ENCODE measurements at regions not wholly inside any gene's neighbourhood (a gene's known extent, or its start where the extent isn't known, plus 50 kb on each side); places are given as distances from the start of the nearest gene placed in this dataset.

GRCh38 chrX:123013141-123013540 lies 170.9 kb upstream of the GRIA3 start:
- intact Hi-C loops (cut with micrococcal nuclease) = no loop called here
- no peak overlapping the region for H3K4me3 ChIP-seq
- no peaks in the 10 kb centered on the region for H3K36me3 ChIP-seq
- TF ChIP-seq CTCF (IDR thresholded peaks at IDR 0.05; ENCODE audit: borderline replicate concordance) = no peak
- no peaks in the 10 kb centered on the region for H3K4me1 ChIP-seq
- no peak overlapping the region for H3K27ac ChIP-seq (replicated peaks)
- H3K27me3 ChIP-seq (ENCODE audit: low read depth) = no peaks in the 10 kb centered on the region
- H3K9me3 ChIP-seq (replicated peaks) = no peaks in the 10 kb centered on the region
- DNase-seq = no peak

- no peaks in the 10 kb centered on the region for H3K9me3 ChIP-seq (replicated peaks)
- TF ChIP-seq CTCF (IDR thresholded peaks at IDR 0.05; ENCODE audit: borderline replicate concordance) = no peak
- H3K36me3 ChIP-seq = no peaks in the 10 kb centered on the region
- H3K4me3 ChIP-seq = no peak overlapping the region
- no peak overlapping the region for H3K27ac ChIP-seq (replicated peaks)
- H3K27me3 ChIP-seq (ENCODE audit: low read depth) = no peaks in the 10 kb centered on the region
- no peak for DNase-seq
- intact Hi-C loops (cut with micrococcal nuclease) = no loop called here
- no peaks in the 10 kb centered on the region for H3K4me1 ChIP-seq
These were observed 147.7 kb upstream of the GRIA3 start for GRCh38 chrX:123036401-123036800.

GRCh38 chrX:123049071-123049625 lies 134.9 kb upstream of the GRIA3 start:
- TF ChIP-seq CTCF (IDR thresholded peaks at IDR 0.05; ENCODE audit: borderline replicate concordance) = no peak
- Histone ChIP-seq H3K36me3 (no peaks in the 10 kb centered on the region), H3K9me3 (replicated peaks) (no peaks in the 10 kb centered on the region), H3K27ac (replicated peaks) (no peak overlapping the region), H3K4me3 (no peak overlapping the region), H3K4me1 (no peaks in the 10 kb centered on the region), H3K27me3 (ENCODE audit: low read depth) (no peaks in the 10 kb centered on the region)
- DNase-seq = no peak
- intact Hi-C loops (cut with micrococcal nuclease) = no loop called here

GRCh38 chrX:123060986-123061385 lies 123.1 kb upstream of the GRIA3 start:
- no peak overlapping the region for H3K27ac ChIP-seq (replicated peaks)

GRCh38 chrX:123064053-123064452 lies 120.0 kb upstream of the GRIA3 start:
- Histone ChIP-seq H3K9me3 (replicated peaks) (no peaks in the 10 kb centered on the region), H3K27me3 (ENCODE audit: low read depth) (no peaks in the 10 kb centered on the region), H3K36me3 (no peaks in the 10 kb centered on the region), H3K4me1 (no peaks in the 10 kb centered on the region), H3K4me3 (no peak overlapping the region), H3K27ac (replicated peaks) (no peak overlapping the region)
- TF ChIP-seq CTCF (IDR thresholded peaks at IDR 0.05; ENCODE audit: borderline replicate concordance) = no peak
- DNase-seq = no peak
- intact Hi-C loops (cut with micrococcal nuclease) = no loop called here

More at GRCh38 chrX:123060986-123061385, 123.1 kb upstream of the GRIA3 start:
- intact Hi-C loops (cut with micrococcal nuclease) = no loop called here
- Histone ChIP-seq H3K9me3 (replicated peaks) (no peaks in the 10 kb centered on the region), H3K4me3 (no peak overlapping the region), H3K27me3 (ENCODE audit: low read depth) (no peaks in the 10 kb centered on the region), H3K36me3 (no peaks in the 10 kb centered on the region), H3K4me1 (no peaks in the 10 kb centered on the region)
- no peak for DNase-seq
- TF ChIP-seq CTCF (IDR thresholded peaks at IDR 0.05; ENCODE audit: borderline replicate concordance) = no peak

Measured in left ventricle myocardium inferior (tissue), 1 donor.